HG03439 (cell line): ENCODE measurements at regions not wholly inside any gene's neighbourhood (a gene's known extent, or its start where the extent isn't known, plus 50 kb on each side); places are given as distances from the start of the nearest gene placed in this dataset.

Source experiments
- ATAC-seq: cut with Tn5 transposase; IDR thresholded peaks from one replicate; pipeline ENCODE4 v1.9.1; 2021; ENCODE audit warnings: mild to moderate bottlenecking, moderate library complexity; ENCODE audit not compliant: unreplicated experiment

- no peak for ATAC-seq
Measured at GRCh38 chr7:18445483-18445882, 50.1 kb upstream of the HDAC9 start.
